ENCODE measurements at regions not wholly inside any gene's neighbourhood (a gene's known extent, or its start where the extent isn't known, plus 50 kb on each side); places are given as distances from the start of the nearest gene placed in this dataset.

DNA sequence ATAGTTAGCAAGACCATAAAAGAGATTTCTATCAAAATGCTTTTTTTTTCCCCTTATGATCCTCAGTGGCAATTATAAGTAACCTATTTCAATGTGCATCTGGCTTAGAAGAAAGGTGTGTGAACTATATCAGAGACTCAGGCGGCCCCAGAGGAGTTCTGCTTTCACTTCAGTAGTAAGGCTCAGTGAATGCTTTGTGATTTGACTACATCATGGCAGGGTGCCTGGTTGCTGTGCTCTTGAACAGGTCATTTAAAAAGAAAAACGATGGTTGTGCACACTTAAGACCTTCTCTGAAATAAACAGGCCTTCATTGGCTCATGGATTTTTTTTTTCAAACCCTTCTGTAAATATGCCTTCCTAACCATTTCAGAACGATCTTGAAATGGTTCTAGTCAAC lies 400.4 kb upstream of the RARB start:
- Histone ChIP-seq H3K27me3 (ENCODE audit: control insufficient read depth in 2 of 2, insufficient read depth in 2 of 2, low read length in 2 of 2) (no peaks in the 10 kb centered on the region), H3K9ac (ENCODE audit: insufficient read depth in 1 of 2, low read depth in 2 of 2, low read length in 2 of 2) (no peak overlapping the region), H3K9me1 (ENCODE audit: control insufficient read depth, insufficient read depth, low read length) (no peaks in the 10 kb centered on the region), H3K27ac (ENCODE audit: extremely low read depth, low read depth, low read length) (no peak overlapping the region), H3K36me3 (ENCODE audit: control insufficient read depth, insufficient read depth, low read length) (no peaks in the 10 kb centered on the region), H4K20me1 (replicated peaks; ENCODE audit: control insufficient read depth, insufficient read depth, low read length) (no peaks in the 10 kb centered on the region), H3K79me2 (ENCODE audit: control insufficient read depth, insufficient read depth, low read length) (no peaks in the 10 kb centered on the region), H3K4me3 (no peak overlapping the region), H3K4me1 (replicated peaks in 1 of 2; ENCODE audit: control insufficient read depth in 2 of 2, insufficient read depth in 2 of 2, low read length in 2 of 2) (no peaks in the 10 kb centered on the region), H3K9me3 (replicated peaks; ENCODE audit: control insufficient read depth, insufficient read depth, low read depth, low read length) (no peaks in the 10 kb centered on the region), H2AFZ (ENCODE audit: low read depth, low read length) (no peak overlapping the region), H3K4me2 (ENCODE audit: insufficient read depth, low read length) (no peak overlapping the region)
- ChIA-PET POLR2A (no interaction called here), CTCF (ENCODE audit: low intra/inter-chr PET ratio) (no interaction called here)
- no TSS peak for BruUV-seq (replicated peaks)
- no peak for FAIRE-seq
- 0% methylated on average over 3 of the region's 3 CpGs for WGBS (ENCODE audit: insufficient coverage, low coverage, missing lambda C conversion rate)
- TF ChIP-seq ARHGAP35 (IDR thresholded peaks at IDR 0.05; ENCODE audit: partially characterized antibody) (no peak), ARID2 (IDR thresholded peaks at IDR 0.05) (no peak), SP1 (CRISPR knock-in tag; IDR thresholded peaks at IDR 0.05) (no peak)
- TF ChIP-seq, protein P1, sequence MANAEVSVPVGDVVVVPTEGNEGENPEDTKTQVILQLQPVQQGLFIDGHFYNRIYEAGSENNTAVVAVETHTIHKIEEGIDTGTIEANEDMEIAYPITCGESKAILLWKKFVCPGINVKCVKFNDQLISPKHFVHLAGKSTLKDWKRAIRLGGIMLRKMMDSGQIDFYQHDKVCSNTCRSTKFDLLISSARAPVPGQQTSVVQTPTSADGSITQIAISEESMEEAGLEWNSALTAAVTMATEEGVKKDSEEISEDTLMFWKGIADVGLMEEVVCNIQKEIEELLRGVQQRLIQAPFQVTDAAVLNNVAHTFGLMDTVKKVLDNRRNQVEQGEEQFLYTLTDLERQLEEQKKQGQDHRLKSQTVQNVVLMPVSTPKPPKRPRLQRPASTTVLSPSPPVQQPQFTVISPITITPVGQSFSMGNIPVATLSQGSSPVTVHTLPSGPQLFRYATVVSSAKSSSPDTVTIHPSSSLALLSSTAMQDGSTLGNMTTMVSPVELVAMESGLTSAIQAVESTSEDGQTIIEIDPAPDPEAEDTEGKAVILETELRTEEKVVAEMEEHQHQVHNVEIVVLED (CRISPR knock-in tag; IDR thresholded peaks at IDR 0.05): no peak
- in situ Hi-C loops (cut with MboI) (no loop called here), intact Hi-C loops (cut with micrococcal nuclease) (no loop called here)
- no peak for ATAC-seq
- DNase-seq (ENCODE audit: extremely low read depth in 1 of 4, low spot score in 3 of 4): no peak

DNA sequence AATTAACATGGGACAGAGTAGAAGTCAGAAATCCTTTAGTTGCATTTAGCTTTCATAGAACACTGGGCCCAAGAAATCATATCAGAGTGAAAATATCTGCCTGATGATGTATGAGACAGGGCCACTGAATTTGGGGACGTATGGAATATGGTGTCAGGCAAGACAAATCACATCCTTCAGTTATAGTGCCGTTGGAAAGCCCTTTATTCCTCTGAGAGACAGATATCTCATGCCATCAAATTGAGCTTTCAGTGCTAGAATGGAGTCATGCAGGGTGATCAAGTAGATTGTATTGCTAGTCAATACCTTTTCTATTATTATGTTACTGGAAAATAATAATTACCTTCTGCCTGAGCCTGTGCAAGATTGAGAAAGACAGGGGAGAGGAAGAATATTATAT lies 398.2 kb upstream of the RARB start:
- H3K9ac ChIP-seq (ENCODE audit: insufficient read depth in 1 of 2, low read depth in 2 of 2, low read length in 2 of 2): no peak overlapping the region
- FAIRE-seq: no peak
- CTCF ChIA-PET (ENCODE audit: low intra/inter-chr PET ratio): no interaction called here

More for the DNA sequence above, 398.2 kb upstream of the RARB start:
- intact Hi-C loops (cut with micrococcal nuclease): no loop called here
- H3K36me3 ChIP-seq (ENCODE audit: control insufficient read depth, insufficient read depth, low read length): no peaks in the 10 kb centered on the region
- 0 out of 2 replicates have a peak, but pooled peaks cover 2% of the 10 kb centered on the region for H3K9me3 ChIP-seq (replicated peaks; ENCODE audit: control insufficient read depth, insufficient read depth, low read depth, low read length)
- no peaks in the 10 kb centered on the region for H3K9me1 ChIP-seq (ENCODE audit: control insufficient read depth, insufficient read depth, low read length)
- no peaks in the 10 kb centered on the region for H4K20me1 ChIP-seq (replicated peaks; ENCODE audit: control insufficient read depth, insufficient read depth, low read length)
- TF ChIP-seq, protein P2, sequence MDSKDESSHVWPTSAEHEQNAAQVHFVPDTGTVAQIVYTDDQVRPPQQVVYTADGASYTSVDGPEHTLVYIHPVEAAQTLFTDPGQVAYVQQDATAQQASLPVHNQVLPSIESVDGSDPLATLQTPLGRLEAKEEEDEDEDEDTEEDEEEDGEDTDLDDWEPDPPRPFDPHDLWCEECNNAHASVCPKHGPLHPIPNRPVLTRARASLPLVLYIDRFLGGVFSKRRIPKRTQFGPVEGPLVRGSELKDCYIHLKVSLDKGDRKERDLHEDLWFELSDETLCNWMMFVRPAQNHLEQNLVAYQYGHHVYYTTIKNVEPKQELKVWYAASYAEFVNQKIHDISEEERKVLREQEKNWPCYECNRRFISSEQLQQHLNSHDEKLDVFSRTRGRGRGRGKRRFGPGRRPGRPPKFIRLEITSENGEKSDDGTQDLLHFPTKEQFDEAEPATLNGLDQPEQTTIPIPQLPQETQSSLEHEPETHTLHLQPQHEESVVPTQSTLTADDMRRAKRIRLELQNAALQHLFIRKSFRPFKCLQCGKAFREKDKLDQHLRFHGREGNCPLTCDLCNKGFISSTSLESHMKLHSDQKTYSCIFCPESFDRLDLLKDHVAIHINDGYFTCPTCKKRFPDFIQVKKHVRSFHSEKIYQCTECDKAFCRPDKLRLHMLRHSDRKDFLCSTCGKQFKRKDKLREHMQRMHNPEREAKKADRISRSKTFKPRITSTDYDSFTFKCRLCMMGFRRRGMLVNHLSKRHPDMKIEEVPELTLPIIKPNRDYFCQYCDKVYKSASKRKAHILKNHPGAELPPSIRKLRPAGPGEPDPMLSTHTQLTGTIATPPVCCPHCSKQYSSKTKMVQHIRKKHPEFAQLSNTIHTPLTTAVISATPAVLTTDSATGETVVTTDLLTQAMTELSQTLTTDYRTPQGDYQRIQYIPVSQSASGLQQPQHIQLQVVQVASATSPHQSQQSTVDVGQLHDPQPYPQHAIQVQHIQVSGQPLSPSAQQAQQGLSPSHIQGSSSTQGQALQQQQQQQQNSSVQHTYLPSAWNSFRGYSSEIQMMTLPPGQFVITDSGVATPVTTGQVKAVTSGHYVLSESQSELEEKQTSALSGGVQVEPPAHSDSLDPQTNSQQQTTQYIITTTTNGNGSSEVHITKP (IDR thresholded peaks at IDR 0.05; ENCODE audit: partially characterized antibody): no peak
- TF ChIP-seq JUN (IDR thresholded peaks at IDR 0.05; ENCODE audit: borderline replicate concordance, low read depth, low read length): no peak
- no peak for TF ChIP-seq JUN (CRISPR knock-in tag; IDR thresholded peaks at IDR 0.05; ENCODE audit: borderline replicate concordance)
- no peak for TF ChIP-seq TEAD1 (CRISPR knock-in tag; IDR thresholded peaks at IDR 0.05)
- no peak for TF ChIP-seq PHF8 (IDR thresholded peaks at IDR 0.05; ENCODE audit: borderline replicate concordance, low read length)
- H3K4me2 ChIP-seq (ENCODE audit: insufficient read depth, low read length): no peak overlapping the region
- WGBS (ENCODE audit: insufficient coverage, low coverage, missing lambda C conversion rate): 0% methylated on average over 2 of the region's 2 CpGs
- H3K27me3 ChIP-seq (ENCODE audit: control insufficient read depth in 2 of 2, insufficient read depth in 2 of 2, low read length in 2 of 2): no peaks in the 10 kb centered on the region
- ATAC-seq (no peak), DNase-seq (ENCODE audit: extremely low read depth in 1 of 4, low spot score in 3 of 4) (no peak)
- H3K79me2 ChIP-seq (ENCODE audit: control insufficient read depth, insufficient read depth, low read length): no peaks in the 10 kb centered on the region
- BruUV-seq (replicated peaks): no TSS peak
- no peaks in the 10 kb centered on the region for H3K4me1 ChIP-seq (replicated peaks in 1 of 2; ENCODE audit: control insufficient read depth in 2 of 2, insufficient read depth in 2 of 2, low read length in 2 of 2)
- POLR2A ChIA-PET: no interaction called here
- no peak overlapping the region for H3K27ac ChIP-seq (ENCODE audit: extremely low read depth, low read depth, low read length)
- in situ Hi-C loops (cut with MboI): no loop called here
- H2AFZ ChIP-seq (ENCODE audit: low read depth, low read length): no peak overlapping the region
- no peak overlapping the region for H3K4me3 ChIP-seq

All from K562 (cell line).